ENCODE measurements at regions not wholly inside any gene's neighbourhood (a gene's known extent, or its start where the extent isn't known, plus 50 kb on each side); places are given as distances from the start of the nearest gene placed in this dataset.

- Histone ChIP-seq H3K14ac (replicated peaks; ENCODE audit: low read depth, low read length) (no peak overlapping the region), H3K23ac (ENCODE audit: low read depth, low read length) (no peak overlapping the region), H2BK120ac (ENCODE audit: low read depth, low read length) (no peak overlapping the region), H4K8ac (ENCODE audit: low read depth in 2 of 2, low read length in 2 of 2) (no peak overlapping the region), H2AK9ac (replicated peaks; ENCODE audit: low read depth, low read length, poor library complexity) (no peak overlapping the region), H2AFZ (replicated peaks; ENCODE audit: low read length, poor library complexity) (no peak overlapping the region), H4K91ac (ENCODE audit: insufficient read depth, low read depth, low read length) (no peak overlapping the region), H3K4ac (ENCODE audit: low read depth, low read length) (no peak overlapping the region), H3K4me2 (ENCODE audit: low read depth, low read length) (no peak overlapping the region), H3K56ac (ENCODE audit: extremely low read depth, insufficient read depth, low read length) (no peak overlapping the region), H2BK5ac (ENCODE audit: low read depth, low read length, poor library complexity, severe bottlenecking) (no peak overlapping the region), H4K5ac (ENCODE audit: low read depth, low read length) (no peak overlapping the region), H3K4me1 (ENCODE audit: control insufficient read depth, insufficient read depth, low read length) (no peaks in the 10 kb centered on the region), H3K27me3 (ENCODE audit: control insufficient read depth, insufficient read depth, low read length) (no peaks in the 10 kb centered on the region), H3K4me3 (ENCODE audit: insufficient read depth, low read depth, low read length) (no peak overlapping the region), H2BK15ac (ENCODE audit: low read depth, low read length) (no peak overlapping the region), H2BK20ac (ENCODE audit: low read depth, low read length) (no peak overlapping the region), H3K36me3 (ENCODE audit: control insufficient read depth, insufficient read depth, low read length) (no peaks in the 10 kb centered on the region), H3K27ac (ENCODE audit: insufficient read depth, low read length) (no peak overlapping the region), H3K9ac (ENCODE audit: low read depth, low read length) (no peak overlapping the region), H2AK5ac (ENCODE audit: low read depth, low read length) (no peak overlapping the region), H3K9me1 (ENCODE audit: insufficient read depth, low read length) (no peaks in the 10 kb centered on the region), H3K9me3 (ENCODE audit: control insufficient read depth, insufficient read depth, low read length) (no peaks in the 10 kb centered on the region), H4K20me1 (ENCODE audit: insufficient read depth, low read length) (no peaks in the 10 kb centered on the region), H3K18ac (ENCODE audit: low read depth, low read length) (no peak overlapping the region), H3K79me1 (ENCODE audit: low read depth in 1 of 2, low read length in 2 of 2) (no peaks in the 10 kb centered on the region)
- CTCF ChIA-PET, result no interaction called here
- WGBS, 2 experiments (ENCODE audit: extremely low coverage in 2 of 2, insufficient read length in 1 of 2), result no CpG with 5 or more reads among the region's 2 CpGs
- TF ChIP-seq BHLHE40 (IDR thresholded peaks at IDR 0.05; ENCODE audit: low read depth, low read length) (no peak), MXI1 (IDR thresholded peaks at IDR 0.05; ENCODE audit: borderline replicate concordance, low read depth, low read length) (no peak), RCOR1 (IDR thresholded peaks at IDR 0.05; ENCODE audit: insufficient replicate concordance, low read length) (no peak)
- intact Hi-C loops (cut with micrococcal nuclease), result no loop called here
- BruUV-seq (replicated peaks), result no TSS peak
- in situ Hi-C loops (cut with MboI; ENCODE audit: low sequenced_read_pairs), result no loop called here
- DNase-seq (no peak), ATAC-seq (ENCODE audit: low read depth) (no peak)
- dilution Hi-C loops (cut with HindIII; ENCODE audit: low sequenced_read_pairs, unreplicated experiment), result no loop called here
- POLR2A ChIA-PET (ENCODE audit: unreplicated experiment), result no interaction called here
Measured at GRCh38 chr14:42676636-42677035, 1070.0 kb downstream of the LRFN5 start.
